ENCODE measurements at regions not wholly inside any gene's neighbourhood (a gene's known extent, or its start where the extent isn't known, plus 50 kb on each side); places are given as distances from the start of the nearest gene placed in this dataset.
"Not testable (repeated sequence)": the region's sequence is repeated elsewhere in the genome, so short reads cannot be mapped to it uniquely, and the experiment has no call there.

DNA sequence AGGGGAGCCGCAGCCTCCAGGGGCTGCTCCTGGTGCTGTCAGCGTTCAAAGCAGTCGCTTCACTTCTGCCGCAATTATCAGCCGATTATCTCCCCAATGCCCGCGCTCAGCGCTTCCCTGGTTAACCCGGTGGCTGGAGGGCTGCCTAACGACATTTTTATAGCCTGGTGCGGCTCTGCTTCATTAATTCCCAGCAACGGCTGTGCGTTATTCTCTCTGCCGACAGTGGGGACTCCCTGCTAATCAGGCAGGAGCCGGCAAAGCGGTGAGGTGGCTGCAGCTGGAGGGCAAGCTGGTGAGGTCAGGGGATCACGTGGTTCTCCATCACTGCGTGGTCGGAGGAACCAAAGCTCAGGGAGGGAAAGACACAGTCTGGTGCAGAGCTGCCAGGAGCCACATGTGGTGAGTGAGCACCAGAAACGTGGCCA is 62.9 kb downstream of the GLRX5 start:
- peak; percentile 59 for DNase-seq (ENCODE audit: low read depth, low spot score)

DNA sequence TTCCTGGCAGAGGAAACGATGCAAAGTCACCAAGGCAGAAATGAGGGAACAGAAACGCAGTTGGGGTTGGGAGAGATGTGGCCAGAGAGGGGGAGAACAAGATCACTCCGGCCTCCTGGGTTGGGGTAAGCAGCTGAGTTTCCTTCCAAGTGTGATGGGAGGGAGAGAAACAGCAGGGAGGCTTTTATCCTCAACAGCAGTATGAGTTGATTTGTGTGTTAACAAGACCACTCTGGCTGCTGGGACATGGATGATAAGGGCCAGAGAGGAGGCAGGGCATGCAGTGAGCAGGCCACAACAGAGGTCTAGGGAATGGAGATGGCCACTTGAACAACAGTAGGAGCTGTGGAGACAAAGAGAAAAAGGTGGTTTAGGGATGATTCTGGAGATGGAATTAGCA is 66.8 kb downstream of the GLRX5 start:
- DNase-seq (ENCODE audit: low read depth, low spot score): no peak

DNA sequence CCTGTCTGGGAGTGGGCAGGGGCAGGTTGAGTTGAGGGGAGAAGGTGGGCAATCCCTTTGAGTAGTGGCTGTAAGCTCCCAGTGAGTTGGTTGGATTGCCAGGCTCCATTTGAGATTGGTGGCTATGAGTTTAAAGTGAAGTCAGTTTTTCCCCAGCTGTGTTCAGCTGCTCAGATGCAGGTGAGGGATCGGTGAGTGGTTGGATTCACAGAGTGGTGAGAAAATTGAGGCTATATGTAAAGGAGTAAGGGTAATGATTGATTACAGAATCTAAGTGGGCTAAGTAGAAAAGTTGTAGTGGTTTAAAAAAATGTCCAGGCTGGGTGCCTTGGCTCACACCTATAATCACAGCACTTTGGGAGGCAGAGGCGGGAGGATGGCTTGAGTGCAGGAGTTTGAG is 68.6 kb downstream of the GLRX5 start:
- DNase-seq (ENCODE audit: low read depth, low spot score): no peak

DNA sequence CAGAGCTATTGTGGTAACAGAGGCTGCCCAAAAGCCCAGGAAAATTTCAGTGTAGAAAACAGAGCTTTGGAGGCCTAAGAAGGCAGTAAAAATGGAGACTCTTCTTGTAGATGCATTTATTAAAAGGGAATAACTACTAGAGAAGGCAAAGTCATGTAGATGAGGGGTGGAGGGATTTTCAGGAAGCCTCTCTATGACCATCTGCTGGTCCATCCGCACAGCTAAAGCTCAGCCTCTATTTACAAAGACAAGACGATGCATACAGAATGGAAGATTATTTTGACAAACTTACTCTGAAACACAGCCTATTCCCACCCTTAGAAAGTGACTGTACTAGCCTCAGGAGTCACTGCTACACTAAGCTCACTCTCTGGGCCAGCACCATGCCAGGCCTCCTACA is 71.4 kb downstream of the GLRX5 start:
- no peak for DNase-seq (ENCODE audit: low read depth, low spot score)

GRCh38 chr14:95608637-95609235 is 73.9 kb downstream of the GLRX5 start:
- DNase-seq (ENCODE audit: low read depth, low spot score): no peak

DNA sequence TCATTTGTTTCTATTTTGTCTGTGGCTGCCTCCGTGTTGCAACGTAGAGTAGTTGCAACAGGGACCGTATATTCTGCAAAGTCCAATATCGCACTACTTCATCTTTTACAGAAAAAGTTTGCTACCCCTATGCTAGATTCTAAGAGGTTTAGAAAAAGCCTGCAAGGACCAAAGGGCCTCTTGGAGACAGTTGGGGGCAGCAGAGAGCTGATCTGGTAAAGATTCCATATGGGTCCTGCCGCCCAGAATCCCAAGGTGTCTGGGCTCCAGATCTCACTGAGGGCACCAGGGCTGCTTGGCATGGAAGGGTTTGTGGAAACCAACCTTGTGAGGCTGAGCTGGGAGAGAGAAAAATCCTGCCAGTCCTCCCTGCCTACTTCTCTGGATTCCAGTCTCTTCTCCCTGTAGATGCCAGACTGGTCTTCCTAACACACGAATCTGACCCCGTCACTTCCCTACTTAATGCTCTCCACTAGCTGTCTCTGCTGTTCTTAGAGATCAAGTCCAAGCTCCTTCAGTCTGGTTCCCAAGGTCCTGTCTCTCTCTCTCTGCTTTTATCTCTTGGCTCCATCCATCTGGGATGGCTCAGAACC is 74.6 kb downstream of the GLRX5 start:
- peak; percentile 41 for DNase-seq (ENCODE audit: low read depth, low spot score)

GRCh38 chr14:95611293-95611880 is 74.8 kb upstream of the TCL1B start:
- no peak for DNase-seq (ENCODE audit: low read depth, low spot score)

- no peak for DNase-seq (ENCODE audit: low read depth, low spot score)
Measured at GRCh38 chr14:95614349-95614748, 71.9 kb upstream of the TCL1B start.

DNA sequence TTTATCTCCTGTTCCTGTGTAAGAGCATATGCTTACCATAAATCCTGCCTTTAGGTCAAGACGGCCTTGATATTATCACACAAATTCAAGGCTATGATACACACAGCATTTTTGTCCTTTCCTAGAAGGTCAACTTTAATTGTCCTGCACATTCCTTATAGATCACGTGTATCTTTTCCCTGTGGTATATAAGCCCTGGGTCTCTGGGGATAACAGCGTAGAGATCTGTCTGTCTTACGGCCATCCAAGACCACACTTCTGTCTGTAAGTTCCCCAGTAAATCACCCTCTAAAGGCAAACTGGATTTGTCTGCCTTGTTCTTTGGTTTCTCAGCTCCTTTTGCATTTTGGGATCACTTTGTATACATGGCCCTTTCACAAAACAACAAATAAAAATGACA is 69.5 kb upstream of the TCL1B start:
- no peak for DNase-seq (ENCODE audit: low read depth, low spot score)

GRCh38 chr14:95619785-95620417 is 66.3 kb upstream of the TCL1B start:
- no peak for DNase-seq (ENCODE audit: low read depth, low spot score)

GRCh38 chr14:95620659-95621059 is 65.6 kb upstream of the TCL1B start:
- no peak for DNase-seq (ENCODE audit: low read depth, low spot score)

- no peak for DNase-seq (ENCODE audit: low read depth, low spot score)
Measured at GRCh38 chr14:95623195-95623594, 63.0 kb upstream of the TCL1B start.

- DNase-seq (ENCODE audit: low read depth, low spot score): not testable (repeated sequence)
Measured at GRCh38 chr14:95625710-95626109, 60.5 kb upstream of the TCL1B start.

- DNase-seq (ENCODE audit: low read depth, low spot score): no peak
Measured at GRCh38 chr14:95635051-95635450, 51.2 kb upstream of the TCL1B start.
